Left ventricle myocardium inferior (tissue), 1 donor: ENCODE measurements at regions not wholly inside any gene's neighbourhood (a gene's known extent, or its start where the extent isn't known, plus 50 kb on each side); places are given as distances from the start of the nearest gene placed in this dataset.

Experiments used
- DNase-seq: peaks from one replicate; pipeline ENCODE4 v3.0.0-alpha.2; 2020
- H3K27ac ChIP-seq: fragments of 200-600 bp; replicated peaks from 2 replicates; pipeline ENCODE4 v1.8.0; 2021
- H3K27me3 ChIP-seq: fragments of 200-600 bp; 2 replicates; pipeline ENCODE4 v1.8.0; 2021; ENCODE audit warnings: low read depth
- H3K36me3 ChIP-seq: fragments of 200-600 bp; 2 replicates; pipeline ENCODE4 v1.8.0; 2021
- H3K4me1 ChIP-seq: fragments of 200-600 bp; 2 replicates; pipeline ENCODE4 v1.8.0; 2021
- H3K4me3 ChIP-seq: fragments of 200-600 bp; 2 replicates; pipeline ENCODE4 v1.8.0; 2021; ENCODE audit warnings: mild to moderate bottlenecking, moderate library complexity
- H3K9me3 ChIP-seq: fragments of 200-600 bp; replicated peaks from 2 replicates; pipeline ENCODE4 v1.8.0; 2021
- intact Hi-C: fragments of 100-400 bp; cut with micrococcal nuclease; formaldehyde crosslinking; loops from one replicate; pipeline ENCODE4 v1.11.0; 2022
- TF ChIP-seq, protein P1 (sequence below): fragments of 200-600 bp; IDR thresholded peaks from 2 replicates; pipeline ENCODE4 v1.8.0; 2021; ENCODE audit warnings: antibody characterized with exemption, mild to moderate bottlenecking, borderline replicate concordance
- donor health status: DM: no; HTN: yes; CAD: no; lungs with severe emphysema.

DNA sequence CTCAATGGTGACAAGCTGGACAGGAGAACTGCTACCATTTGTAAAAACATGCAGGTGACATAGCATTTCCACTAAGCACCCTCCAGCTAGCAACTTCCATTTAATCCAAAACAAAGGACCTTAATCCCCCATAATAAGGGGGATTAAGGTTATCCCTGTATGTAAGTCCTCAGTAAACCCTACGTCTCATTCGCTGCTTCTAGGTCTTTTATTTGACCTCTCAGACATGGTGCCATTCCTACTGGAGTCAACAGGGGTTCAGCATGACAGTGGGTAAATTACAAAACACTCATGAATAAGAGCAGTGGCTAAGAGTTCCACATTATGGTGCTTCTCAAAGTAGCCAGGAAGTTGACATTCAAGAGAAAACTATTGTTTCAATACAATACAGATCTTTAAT, 121.8 kb upstream of the CAV2 start:
- intact Hi-C loops, result no loop called here
- Histone ChIP-seq H3K27ac (no peak overlapping the region), H3K4me3 (no peak overlapping the region), H3K27me3 (no peaks in the 10 kb centered on the region), H3K9me3 (no peaks in the 10 kb centered on the region), H3K4me1 (peaks cover 14% of the 10 kb centered on the region), H3K36me3 (no peaks in the 10 kb centered on the region)
- DNase-seq, result no peak
- TF ChIP-seq, protein P1, sequence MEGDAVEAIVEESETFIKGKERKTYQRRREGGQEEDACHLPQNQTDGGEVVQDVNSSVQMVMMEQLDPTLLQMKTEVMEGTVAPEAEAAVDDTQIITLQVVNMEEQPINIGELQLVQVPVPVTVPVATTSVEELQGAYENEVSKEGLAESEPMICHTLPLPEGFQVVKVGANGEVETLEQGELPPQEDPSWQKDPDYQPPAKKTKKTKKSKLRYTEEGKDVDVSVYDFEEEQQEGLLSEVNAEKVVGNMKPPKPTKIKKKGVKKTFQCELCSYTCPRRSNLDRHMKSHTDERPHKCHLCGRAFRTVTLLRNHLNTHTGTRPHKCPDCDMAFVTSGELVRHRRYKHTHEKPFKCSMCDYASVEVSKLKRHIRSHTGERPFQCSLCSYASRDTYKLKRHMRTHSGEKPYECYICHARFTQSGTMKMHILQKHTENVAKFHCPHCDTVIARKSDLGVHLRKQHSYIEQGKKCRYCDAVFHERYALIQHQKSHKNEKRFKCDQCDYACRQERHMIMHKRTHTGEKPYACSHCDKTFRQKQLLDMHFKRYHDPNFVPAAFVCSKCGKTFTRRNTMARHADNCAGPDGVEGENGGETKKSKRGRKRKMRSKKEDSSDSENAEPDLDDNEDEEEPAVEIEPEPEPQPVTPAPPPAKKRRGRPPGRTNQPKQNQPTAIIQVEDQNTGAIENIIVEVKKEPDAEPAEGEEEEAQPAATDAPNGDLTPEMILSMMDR, result no peak

DNA sequence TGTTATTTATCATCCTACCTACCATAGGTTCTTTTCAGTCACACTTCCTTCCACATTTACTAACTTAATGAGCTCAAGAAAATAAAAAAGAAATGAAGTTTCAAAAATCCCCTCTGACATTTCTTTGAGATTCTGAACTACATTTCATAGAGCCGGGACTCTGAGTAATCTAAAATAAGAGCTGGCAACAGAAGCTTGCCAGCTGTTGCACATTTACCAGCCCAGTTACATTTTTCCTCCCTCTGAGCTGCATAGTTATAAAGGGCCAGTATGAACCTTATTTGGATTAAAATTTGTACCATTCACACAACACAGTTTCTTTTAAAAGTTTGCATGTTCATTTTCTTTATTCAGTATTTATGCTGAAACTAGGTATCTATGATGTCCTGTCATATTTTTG, 119.5 kb upstream of the CAV2 start:
- intact Hi-C loops, result no loop called here
- H3K4me1 ChIP-seq, result peaks cover 14% of the 10 kb centered on the region
- no peaks in the 10 kb centered on the region for H3K27me3 ChIP-seq
- peak overlapping the region; percentile 24 for H3K27ac ChIP-seq
- no peak for DNase-seq
- TF ChIP-seq, protein P1, result no peak
- no peak overlapping the region for H3K4me3 ChIP-seq
- no peaks in the 10 kb centered on the region for H3K36me3 ChIP-seq
- H3K9me3 ChIP-seq, result no peaks in the 10 kb centered on the region

DNA sequence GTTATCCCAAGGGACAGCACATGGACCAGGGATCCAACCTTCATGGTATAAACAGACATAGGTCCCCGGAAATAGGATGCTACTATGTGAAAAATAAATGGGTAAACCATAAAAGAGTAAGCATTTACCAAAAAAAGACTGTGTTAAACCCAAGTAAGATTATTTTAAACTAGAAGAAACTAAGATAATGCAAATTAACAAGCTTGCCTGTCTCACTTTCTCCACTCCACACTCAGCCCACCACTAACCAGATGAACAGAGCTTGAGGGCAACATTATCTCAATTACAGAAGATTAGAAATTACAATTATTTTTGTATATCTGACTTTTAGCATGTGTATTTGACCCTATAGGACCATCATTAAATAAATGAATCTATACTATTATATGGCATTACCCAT, 117.2 kb upstream of the CAV2 start:
- no peaks in the 10 kb centered on the region for H3K36me3 ChIP-seq
- no peaks in the 10 kb centered on the region for H3K9me3 ChIP-seq
- no peaks in the 10 kb centered on the region for H3K27me3 ChIP-seq
- DNase-seq, result no peak
- intact Hi-C loops, result no loop called here
- H3K4me3 ChIP-seq, result no peak overlapping the region
- peaks cover 14% of the 10 kb centered on the region for H3K4me1 ChIP-seq
- TF ChIP-seq, protein P1, result no peak
- H3K27ac ChIP-seq, result no peak overlapping the region

DNA sequence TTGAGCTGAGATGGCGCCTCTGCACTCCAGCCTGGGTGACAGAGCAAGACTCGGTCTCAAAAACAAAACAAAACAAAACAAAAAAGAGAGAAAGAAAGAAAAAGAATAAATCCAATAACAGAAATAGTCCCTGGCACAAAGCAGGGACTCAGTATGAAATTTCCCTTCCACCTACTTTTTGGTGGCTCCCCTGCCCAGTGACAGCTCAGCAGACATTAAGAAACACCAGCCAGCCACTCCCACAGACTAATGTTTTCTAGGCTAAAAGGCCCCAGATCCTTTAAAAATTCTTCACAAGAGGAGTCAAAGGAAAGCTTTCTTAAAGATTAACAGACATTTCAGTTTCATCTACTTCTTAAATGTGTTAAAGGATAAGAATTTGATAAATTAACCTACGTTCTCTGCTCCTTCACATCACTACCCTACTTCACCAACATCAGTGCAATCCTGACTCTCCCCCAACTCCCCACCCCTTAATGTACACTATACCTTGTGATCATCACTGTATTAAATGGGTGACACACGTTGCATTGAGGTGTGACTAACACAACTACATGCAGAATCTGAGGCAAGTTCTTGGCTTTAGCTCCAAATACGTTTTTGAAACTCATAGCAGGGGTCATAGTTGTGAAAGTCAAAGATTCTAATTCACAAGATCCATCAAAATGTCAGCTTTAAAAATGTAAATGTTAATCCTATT, 114.5 kb upstream of the CAV2 start:
- peaks cover 7% of the 10 kb centered on the region for H3K4me1 ChIP-seq
- H3K27me3 ChIP-seq, result no peaks in the 10 kb centered on the region
- no peaks in the 10 kb centered on the region for H3K9me3 ChIP-seq
- TF ChIP-seq, protein P1, result no peak
- intact Hi-C loops, result no loop called here
- no peak overlapping the region for H3K4me3 ChIP-seq
- H3K36me3 ChIP-seq, result no peaks in the 10 kb centered on the region
- no peak for DNase-seq
- no peak overlapping the region for H3K27ac ChIP-seq

DNA sequence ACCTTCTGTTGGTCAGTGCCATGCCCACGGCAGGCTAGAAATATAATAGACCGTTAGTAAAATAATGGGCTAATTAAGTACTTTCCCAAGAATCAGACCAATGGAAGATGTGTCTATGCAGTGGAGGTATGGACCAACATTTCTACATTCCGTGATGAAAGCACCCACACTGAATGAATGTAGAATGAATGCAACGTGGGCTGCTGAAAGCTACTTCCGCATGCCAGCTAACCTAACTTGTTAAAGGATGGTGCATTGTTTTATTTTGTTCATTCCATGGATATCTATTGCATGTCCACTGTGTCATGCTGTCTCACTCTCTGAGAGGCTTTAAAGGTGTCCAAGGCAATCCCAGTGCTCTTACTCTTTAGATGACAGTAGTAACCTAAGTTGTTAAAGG, 112.9 kb upstream of the CAV2 start:
- Histone ChIP-seq H3K4me3 (no peak overlapping the region), H3K27me3 (no peaks in the 10 kb centered on the region), H3K9me3 (no peaks in the 10 kb centered on the region), H3K36me3 (no peaks in the 10 kb centered on the region), H3K27ac (no peak overlapping the region), H3K4me1 (no peaks in the 10 kb centered on the region)
- DNase-seq, result no peak
- TF ChIP-seq, protein P1, result no peak
- intact Hi-C loops, result no loop called here

DNA sequence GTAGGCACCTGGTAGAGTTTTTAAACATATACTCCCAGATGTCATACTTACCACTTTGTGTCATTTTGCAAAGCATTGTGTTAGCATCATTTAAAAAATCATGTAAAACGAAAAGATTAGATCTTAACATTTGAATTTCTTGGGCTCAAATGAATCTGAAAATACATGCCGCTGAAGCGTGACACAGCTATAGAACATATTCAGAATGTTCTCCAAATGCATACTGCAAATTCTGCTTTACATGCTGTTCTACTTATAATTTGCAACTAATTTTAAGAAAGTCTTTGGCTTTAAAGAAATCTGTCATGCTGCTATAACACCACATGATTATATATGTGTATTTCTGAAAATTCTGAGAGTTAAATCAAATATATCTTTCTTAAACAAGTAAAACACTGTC, 109.2 kb upstream of the CAV2 start:
- intact Hi-C loops, result loop anchor here (5.0 kb wide), 1 partner anchor 33 kb away; no protein-coding TSS in a partner anchor
- TF ChIP-seq, protein P1, result no peak
- peaks cover 32% of the 10 kb centered on the region for H3K4me1 ChIP-seq
- H3K27ac ChIP-seq, result no peak overlapping the region
- DNase-seq, result no peak
- no peaks in the 10 kb centered on the region for H3K27me3 ChIP-seq
- H3K9me3 ChIP-seq, result no peaks in the 10 kb centered on the region
- no peak overlapping the region for H3K4me3 ChIP-seq
- no peaks in the 10 kb centered on the region for H3K36me3 ChIP-seq
